Mesendoderm (in vitro differentiated cells): ENCODE measurements at regions not wholly inside any gene's neighbourhood (a gene's known extent, or its start where the extent isn't known, plus 50 kb on each side); places are given as distances from the start of the nearest gene placed in this dataset.

ENCODE experiments used
- DNase-seq: peaks from one replicate; pipeline ENCODE4 v3.0.0; 2013
- H2AK5ac ChIP-seq: 2 replicates; pipeline ENCODE4 v1.6.1; 2013; ENCODE audit warnings: low read length, inconsistent platforms
- H2BK120ac ChIP-seq: 2 replicates; pipeline ENCODE4 v1.6.1; 2013; ENCODE audit warnings: low read depth, mild to moderate bottlenecking, low read length, moderate library complexity, mixed read lengths
- H2BK15ac ChIP-seq: replicated peaks from 2 replicates; pipeline ENCODE4 v1.6.1; 2013; ENCODE audit warnings: low read depth, mild to moderate bottlenecking, moderate library complexity
- H2BK5ac ChIP-seq: 2 replicates; pipeline ENCODE4 v1.6.1; 2013; ENCODE audit warnings: low read length, inconsistent platforms
- H3K18ac ChIP-seq: 2 replicates; pipeline ENCODE4 v1.6.1; 2013; ENCODE audit warnings: mild to moderate bottlenecking, low read length, mixed read lengths
- H3K23ac ChIP-seq: one replicate; pipeline ENCODE4 v1.6.1; 2013; ENCODE audit warnings: low read length
- H3K27ac ChIP-seq: 2 replicates; pipeline ENCODE4 v1.5.1; 2013; ENCODE audit warnings: low read depth, mild to moderate bottlenecking, inconsistent platforms, low read length, moderate library complexity
- H3K27me3 ChIP-seq: 2 replicates; pipeline ENCODE4 v1.6.1; 2013; ENCODE audit warnings: low read length, control low read depth, mild to moderate bottlenecking, inconsistent platforms; ENCODE audit not compliant: insufficient read depth, poor library complexity
- H3K36me3 ChIP-seq: 2 replicates; pipeline ENCODE4 v1.6.1; 2013; ENCODE audit warnings: low read length, inconsistent platforms; ENCODE audit not compliant: control insufficient read depth, insufficient read depth
- H3K4ac ChIP-seq: one replicate; pipeline ENCODE4 v1.6.1; 2013; ENCODE audit warnings: low read depth, mild to moderate bottlenecking, low read length, moderate library complexity
- H3K4me1 ChIP-seq: 2 replicates; pipeline ENCODE4 v1.6.1; 2013; ENCODE audit warnings: low read depth, low read length, inconsistent platforms; ENCODE audit not compliant: control insufficient read depth
- H3K4me2 ChIP-seq: 2 replicates; pipeline ENCODE4 v1.6.1; 2013; ENCODE audit warnings: low read length
- H3K4me3 ChIP-seq: 2 replicates; pipeline ENCODE4 v1.5.1; 2013; ENCODE audit warnings: mild to moderate bottlenecking, low read length
- H3K56ac ChIP-seq: one replicate; pipeline ENCODE4 v1.6.1; 2013; ENCODE audit warnings: low read length
- H3K79me1 ChIP-seq: 2 replicates; pipeline ENCODE4 v1.6.1; 2013; ENCODE audit warnings: low read length, inconsistent platforms
- H3K79me2 ChIP-seq: 2 replicates; pipeline ENCODE4 v1.6.1; 2013; ENCODE audit warnings: mild to moderate bottlenecking, low read length; ENCODE audit not compliant: control insufficient read depth, insufficient read depth
- H3K9ac ChIP-seq: 2 replicates; pipeline ENCODE4 v1.6.1; 2013; ENCODE audit warnings: low read length, inconsistent platforms
- H4K5ac ChIP-seq: one replicate; pipeline ENCODE4 v1.6.1; 2013; ENCODE audit warnings: low read length
- H4K8ac ChIP-seq: one replicate; pipeline ENCODE4 v1.6.1; 2013; ENCODE audit warnings: low read depth, mild to moderate bottlenecking, control low read depth, low read length, moderate library complexity
- WGBS: extraction: QIAGEN DNeasy Blood & Tissue Kit; methylation state at CpG from one replicate; pipeline ENCODE4 v1.1.7; 2013; ENCODE audit warnings: low lambda C conversion rate, missing lambda C conversion rate; ENCODE audit not compliant: insufficient coverage; ENCODE audit errors: extremely low coverage; 5-methylcytosine and 5-hydroxymethylcytosine counted together

GRCh38 chr5:89301321-89302025, 418.5 kb upstream of the MEF2C start:
- H3K4me1 ChIP-seq, result no peaks in the 10 kb centered on the region
- no peak overlapping the region for H3K4me3 ChIP-seq
- H2AK5ac ChIP-seq, result no peak overlapping the region
- no peaks in the 10 kb centered on the region for H3K27me3 ChIP-seq
- H3K79me2 ChIP-seq, result no peaks in the 10 kb centered on the region
- no peak overlapping the region for H4K8ac ChIP-seq
- H3K27ac ChIP-seq, result no peak overlapping the region
- no peak overlapping the region for H3K9ac ChIP-seq
- no CpG with 5 or more reads among the region's 6 CpGs for WGBS
- H3K36me3 ChIP-seq, result no peaks in the 10 kb centered on the region
- no peaks in the 10 kb centered on the region for H3K79me1 ChIP-seq
- H2BK120ac ChIP-seq, result no peak overlapping the region
- H2BK15ac ChIP-seq, result no peak overlapping the region
- H3K23ac ChIP-seq, result no peak overlapping the region
- no peak overlapping the region for H3K4me2 ChIP-seq
- no peak overlapping the region for H4K5ac ChIP-seq
- DNase-seq, result no peak
- H3K18ac ChIP-seq, result no peak overlapping the region
- H2BK5ac ChIP-seq, result no peak overlapping the region
- no peak overlapping the region for H3K56ac ChIP-seq
- no peak overlapping the region for H3K4ac ChIP-seq

- Histone ChIP-seq H3K23ac (no peak overlapping the region), H3K18ac (no peak overlapping the region), H3K4ac (no peak overlapping the region), H3K79me1 (no peaks in the 10 kb centered on the region), H3K27me3 (no peaks in the 10 kb centered on the region), H2BK15ac (no peak overlapping the region), H3K36me3 (no peaks in the 10 kb centered on the region), H3K9ac (no peak overlapping the region), H3K4me1 (no peaks in the 10 kb centered on the region), H4K5ac (no peak overlapping the region), H4K8ac (no peak overlapping the region), H3K4me2 (no peak overlapping the region), H3K4me3 (no peak overlapping the region), H3K56ac (no peak overlapping the region), H3K79me2 (no peaks in the 10 kb centered on the region), H2AK5ac (no peak overlapping the region), H2BK120ac (no peak overlapping the region), H3K27ac (no peak overlapping the region), H2BK5ac (no peak overlapping the region)
- WGBS, result no CpG with 5 or more reads among the region's 2 CpGs
- no peak for DNase-seq
These were observed 417.5 kb upstream of the MEF2C start for GRCh38 chr5:89300426-89300970.

- H3K4me2 ChIP-seq, result no peak overlapping the region
- no peak overlapping the region for H2BK120ac ChIP-seq
- H3K56ac ChIP-seq, result no peak overlapping the region
- H3K4me3 ChIP-seq, result no peak overlapping the region
- no peaks in the 10 kb centered on the region for H3K79me2 ChIP-seq
- no peak overlapping the region for H3K18ac ChIP-seq
- WGBS, result no CpG with 5 or more reads among the region's 2 CpGs
- H3K27me3 ChIP-seq, result no peaks in the 10 kb centered on the region
- no peak overlapping the region for H2BK5ac ChIP-seq
- H3K36me3 ChIP-seq, result no peaks in the 10 kb centered on the region
- H3K9ac ChIP-seq, result no peak overlapping the region
- no peak overlapping the region for H2AK5ac ChIP-seq
- no peak for DNase-seq
- no peak overlapping the region for H3K23ac ChIP-seq
- no peak overlapping the region for H4K8ac ChIP-seq
- no peaks in the 10 kb centered on the region for H3K4me1 ChIP-seq
- H3K4ac ChIP-seq, result no peak overlapping the region
- no peaks in the 10 kb centered on the region for H3K79me1 ChIP-seq
- H3K27ac ChIP-seq, result no peak overlapping the region
- H2BK15ac ChIP-seq, result no peak overlapping the region
- H4K5ac ChIP-seq, result no peak overlapping the region
These were observed 417.0 kb upstream of the MEF2C start for GRCh38 chr5:89299998-89300397.

- no CpG with 5 or more reads among the region's 1 CpG for WGBS
- H3K56ac ChIP-seq, result no peak overlapping the region
- no peak overlapping the region for H2AK5ac ChIP-seq
- H4K5ac ChIP-seq, result no peak overlapping the region
- no peaks in the 10 kb centered on the region for H3K36me3 ChIP-seq
- no peak overlapping the region for H3K27ac ChIP-seq
- H3K4me3 ChIP-seq, result no peak overlapping the region
- no peak overlapping the region for H2BK5ac ChIP-seq
- H3K9ac ChIP-seq, result no peak overlapping the region
- H3K18ac ChIP-seq, result no peak overlapping the region
- H2BK120ac ChIP-seq, result no peak overlapping the region
- no peaks in the 10 kb centered on the region for H3K27me3 ChIP-seq
- H3K79me2 ChIP-seq, result no peaks in the 10 kb centered on the region
- H3K4me1 ChIP-seq, result no peaks in the 10 kb centered on the region
- no peak overlapping the region for H3K4me2 ChIP-seq
- no peak overlapping the region for H2BK15ac ChIP-seq
- no peak overlapping the region for H3K23ac ChIP-seq
- no peak overlapping the region for H3K4ac ChIP-seq
- no peak for DNase-seq
- H3K79me1 ChIP-seq, result no peaks in the 10 kb centered on the region
- no peak overlapping the region for H4K8ac ChIP-seq
These were observed 414.1 kb upstream of the MEF2C start for GRCh38 chr5:89297066-89297465.

- Histone ChIP-seq H4K5ac (no peak overlapping the region), H3K27ac (no peak overlapping the region), H3K56ac (no peak overlapping the region), H3K79me1 (no peaks in the 10 kb centered on the region), H3K79me2 (no peaks in the 10 kb centered on the region), H2BK5ac (no peak overlapping the region), H3K9ac (no peak overlapping the region), H3K23ac (no peak overlapping the region), H3K36me3 (no peaks in the 10 kb centered on the region), H2AK5ac (no peak overlapping the region), H3K4me3 (no peak overlapping the region), H4K8ac (no peak overlapping the region), H3K27me3 (no peaks in the 10 kb centered on the region), H3K4ac (no peak overlapping the region), H3K4me2 (no peak overlapping the region), H3K18ac (no peak overlapping the region), H2BK120ac (no peak overlapping the region), H2BK15ac (no peak overlapping the region), H3K4me1 (no peaks in the 10 kb centered on the region)
- DNase-seq, result no peak
- no CpG with 5 or more reads among the region's 2 CpGs for WGBS
These were observed 410.8 kb upstream of the MEF2C start for GRCh38 chr5:89293810-89294209.

GRCh38 chr5:89292487-89292886, 409.5 kb upstream of the MEF2C start:
- no peak for DNase-seq
- no peak overlapping the region for H3K23ac ChIP-seq
- no peak overlapping the region for H4K8ac ChIP-seq
- H3K27me3 ChIP-seq, result no peaks in the 10 kb centered on the region
- H3K18ac ChIP-seq, result no peak overlapping the region
- H3K4ac ChIP-seq, result no peak overlapping the region
- no peak overlapping the region for H3K27ac ChIP-seq
- H3K36me3 ChIP-seq, result no peaks in the 10 kb centered on the region
- no peak overlapping the region for H3K56ac ChIP-seq
- no peaks in the 10 kb centered on the region for H3K4me1 ChIP-seq
- no peak overlapping the region for H2AK5ac ChIP-seq
- no peak overlapping the region for H2BK5ac ChIP-seq
- H3K4me3 ChIP-seq, result no peak overlapping the region
- no peak overlapping the region for H2BK120ac ChIP-seq
- no peak overlapping the region for H3K9ac ChIP-seq
- no peak overlapping the region for H2BK15ac ChIP-seq
- WGBS, result no CpG with 5 or more reads among the region's 2 CpGs
- no peaks in the 10 kb centered on the region for H3K79me1 ChIP-seq
- no peaks in the 10 kb centered on the region for H3K79me2 ChIP-seq
- no peak overlapping the region for H4K5ac ChIP-seq
- H3K4me2 ChIP-seq, result no peak overlapping the region
